ENCODE measurements at regions not wholly inside any gene's neighbourhood (a gene's known extent, or its start where the extent isn't known, plus 50 kb on each side); places are given as distances from the start of the nearest gene placed in this dataset.

DNA sequence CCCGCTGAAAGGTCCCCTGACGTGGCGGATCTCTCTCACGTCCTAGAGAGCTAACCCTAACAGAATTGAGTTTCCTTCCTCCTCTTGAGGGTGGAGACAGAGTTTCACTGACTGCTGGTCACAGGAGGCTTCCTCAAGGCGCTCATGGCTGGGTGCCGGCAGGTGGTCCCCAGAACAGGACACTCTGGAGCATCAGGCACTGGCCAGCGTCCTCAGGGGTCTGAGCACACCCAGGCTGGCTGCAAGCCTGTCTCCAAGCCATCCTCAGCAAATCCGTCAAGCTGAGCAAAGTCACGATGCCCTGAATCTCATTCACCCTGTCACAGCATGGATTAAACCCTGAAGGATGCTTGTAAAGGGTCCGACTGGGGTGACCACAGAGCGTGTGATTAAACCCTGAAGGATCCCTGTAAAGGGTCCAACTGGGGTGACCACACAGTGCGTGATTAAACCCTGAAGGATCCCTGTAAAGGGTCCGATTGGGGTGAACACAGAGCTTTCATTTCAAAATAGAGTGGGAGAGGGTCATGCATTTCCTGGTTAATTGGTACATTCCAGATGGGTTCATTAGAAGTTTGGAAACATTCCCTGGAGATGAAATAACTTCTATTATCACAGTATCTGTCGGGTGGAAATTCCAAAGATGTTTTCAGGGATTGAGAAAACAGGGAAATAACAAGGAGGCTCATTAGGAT is 473.0 kb downstream of the BRD1 start:
- no peak overlapping the region for H3K27ac ChIP-seq (ENCODE audit: low read depth, low read length)
- no peaks in the 10 kb centered on the region for H3K36me3 ChIP-seq (ENCODE audit: control insufficient read depth, insufficient read depth, low read length)
- H3K4me1 ChIP-seq (ENCODE audit: control insufficient read depth, insufficient read depth, low read length), result no peaks in the 10 kb centered on the region
- H3K9ac ChIP-seq (ENCODE audit: low read length), result no peak overlapping the region
- no peaks in the 10 kb centered on the region for H3K27me3 ChIP-seq (ENCODE audit: control insufficient read depth, insufficient read depth, low read length)
- no peak overlapping the region for H3K4me3 ChIP-seq (ENCODE audit: low read length)

DNA sequence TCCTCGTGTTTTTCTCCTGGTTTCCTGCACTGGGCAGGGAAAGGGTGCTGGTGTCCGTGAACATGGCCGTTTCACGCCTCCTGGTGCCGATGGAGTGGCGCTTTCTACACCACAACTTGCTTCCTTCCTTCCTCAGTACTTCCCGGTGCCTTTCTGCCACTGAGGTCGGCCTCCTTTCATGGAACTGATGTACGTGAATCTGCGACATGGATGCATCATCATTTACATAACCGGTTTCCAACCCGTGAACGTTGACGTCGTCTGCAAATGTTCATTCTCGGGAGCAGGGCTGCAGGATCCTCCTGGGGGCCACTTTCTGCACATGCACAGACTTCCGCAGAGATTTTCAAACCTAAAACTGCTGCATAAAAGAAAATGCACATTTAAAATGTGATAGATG is 474.4 kb downstream of the BRD1 start:
- H3K27ac ChIP-seq (ENCODE audit: low read depth, low read length), result no peak overlapping the region
- H3K4me3 ChIP-seq (ENCODE audit: low read length), result no peak overlapping the region
- H3K36me3 ChIP-seq (ENCODE audit: control insufficient read depth, insufficient read depth, low read length), result no peaks in the 10 kb centered on the region
- H3K27me3 ChIP-seq (ENCODE audit: control insufficient read depth, insufficient read depth, low read length), result no peaks in the 10 kb centered on the region
- H3K9ac ChIP-seq (ENCODE audit: low read length), result no peak overlapping the region
- no peaks in the 10 kb centered on the region for H3K4me1 ChIP-seq (ENCODE audit: control insufficient read depth, insufficient read depth, low read length)

DNA sequence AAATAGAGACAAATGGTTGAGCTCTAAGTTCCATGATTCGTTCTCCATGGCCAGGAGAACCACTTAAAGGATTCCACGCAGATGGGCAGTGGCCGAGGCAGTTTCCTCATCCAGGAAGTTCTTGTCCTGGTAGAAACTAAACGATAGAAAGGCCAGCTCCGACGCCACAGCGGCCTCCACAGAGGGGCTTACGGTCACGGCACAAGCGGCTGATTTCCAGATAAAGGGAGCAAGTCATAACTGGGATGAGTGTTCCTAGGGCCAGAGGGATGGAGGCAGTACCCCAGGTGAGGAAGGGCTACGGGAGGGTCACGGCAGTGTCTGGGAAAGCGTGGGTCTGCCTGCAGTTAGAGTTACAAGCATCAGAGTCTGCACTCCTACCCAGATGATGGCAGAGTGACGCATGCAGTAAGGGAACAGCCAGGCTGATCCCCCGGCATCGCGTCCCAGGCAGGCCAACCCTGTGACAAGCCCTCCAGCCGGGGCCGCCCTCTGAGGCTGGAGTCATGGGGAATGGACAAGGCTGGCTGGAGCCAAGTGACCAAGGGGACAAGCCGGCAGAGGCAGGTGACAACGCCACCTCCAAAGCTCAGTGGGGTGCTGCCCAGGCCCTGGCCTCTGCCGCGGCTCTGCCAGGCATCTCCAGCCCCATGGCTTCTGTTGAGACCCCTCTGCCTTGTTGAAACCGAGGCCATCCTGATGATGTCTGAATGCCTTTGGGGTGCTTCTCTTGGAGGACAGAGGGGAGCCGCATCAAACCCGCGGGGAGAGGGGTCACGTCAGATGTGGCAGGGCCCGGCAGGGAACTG is 475.1 kb downstream of the BRD1 start:
- no peak overlapping the region for H3K4me3 ChIP-seq (ENCODE audit: low read length)

DNA sequence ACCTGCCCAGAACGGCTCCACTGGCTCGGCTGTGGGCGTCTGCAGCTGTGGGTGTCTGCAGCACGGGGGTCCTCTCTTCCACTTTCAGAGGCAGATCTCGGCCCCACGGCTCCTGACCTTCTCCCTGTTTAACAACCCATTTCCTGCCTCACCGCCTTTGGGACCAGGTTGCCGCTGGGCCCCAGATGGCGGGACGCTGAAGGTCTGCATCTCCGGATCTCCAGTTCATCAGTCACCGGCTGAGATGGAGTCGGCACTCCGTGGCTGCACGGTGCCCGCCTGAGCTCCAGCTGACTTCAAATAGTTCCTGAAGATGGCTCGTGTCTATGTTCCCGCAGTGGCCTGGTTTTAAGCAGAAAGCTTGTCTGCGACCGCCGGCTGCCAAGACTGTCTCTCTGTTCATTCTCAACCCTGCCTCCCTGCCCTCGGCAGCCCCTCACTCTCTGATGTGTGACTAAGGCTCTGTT is 475.9 kb downstream of the BRD1 start:
- Histone ChIP-seq H3K27ac (ENCODE audit: low read depth, low read length) (no peak overlapping the region), H3K9ac (ENCODE audit: low read length) (no peak overlapping the region), H3K27me3 (ENCODE audit: control insufficient read depth, insufficient read depth, low read length) (no peaks in the 10 kb centered on the region), H3K36me3 (ENCODE audit: control insufficient read depth, insufficient read depth, low read length) (no peaks in the 10 kb centered on the region), H3K4me1 (ENCODE audit: control insufficient read depth, insufficient read depth, low read length) (no peaks in the 10 kb centered on the region), H3K4me3 (ENCODE audit: low read length) (no peak overlapping the region)

More for the DNA sequence above, 475.1 kb downstream of the BRD1 start:
- Histone ChIP-seq H3K36me3 (ENCODE audit: control insufficient read depth, insufficient read depth, low read length) (no peaks in the 10 kb centered on the region), H3K4me1 (ENCODE audit: control insufficient read depth, insufficient read depth, low read length) (no peaks in the 10 kb centered on the region), H3K27me3 (ENCODE audit: control insufficient read depth, insufficient read depth, low read length) (no peaks in the 10 kb centered on the region), H3K9ac (ENCODE audit: low read length) (no peak overlapping the region), H3K27ac (ENCODE audit: low read depth, low read length) (no peak overlapping the region)

DNA sequence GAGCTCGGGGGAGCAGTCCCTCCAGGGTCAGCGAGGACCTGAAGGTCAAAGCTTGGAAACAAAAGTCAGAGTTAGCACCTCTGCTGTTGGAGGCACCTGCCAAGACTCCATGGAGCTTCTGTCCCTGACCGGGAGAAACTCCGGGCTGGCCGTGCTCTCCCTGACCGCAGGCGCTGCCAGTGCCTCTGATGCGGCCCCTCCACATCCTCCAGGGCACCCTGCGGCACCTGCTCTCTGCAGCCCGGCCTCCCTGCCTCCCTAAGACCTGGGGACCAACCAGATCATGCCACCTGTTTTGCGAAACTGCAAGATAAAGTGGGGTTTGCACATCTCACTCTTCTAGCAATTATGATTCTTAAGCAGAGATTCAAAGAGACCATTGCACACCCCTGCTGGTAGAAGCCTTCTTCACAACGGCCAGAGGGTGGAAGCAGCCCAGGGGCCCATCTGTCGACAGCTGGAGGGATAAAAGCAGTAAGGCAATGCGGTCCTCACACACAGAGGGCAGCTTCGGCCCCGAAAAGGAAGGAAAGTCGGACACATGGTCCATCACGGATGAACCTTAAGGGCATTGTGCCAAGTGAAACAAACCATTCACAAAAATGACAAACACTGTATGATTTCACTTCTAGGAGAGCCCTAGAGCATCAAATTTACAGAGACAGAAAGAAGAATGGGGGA is 477.1 kb downstream of the BRD1 start:
- H3K27ac ChIP-seq (ENCODE audit: low read depth, low read length), result no peak overlapping the region
- H3K27me3 ChIP-seq (ENCODE audit: control insufficient read depth, insufficient read depth, low read length), result no peaks in the 10 kb centered on the region
- no peak overlapping the region for H3K4me3 ChIP-seq (ENCODE audit: low read length)
- no peaks in the 10 kb centered on the region for H3K36me3 ChIP-seq (ENCODE audit: control insufficient read depth, insufficient read depth, low read length)
- H3K9ac ChIP-seq (ENCODE audit: low read length), result no peak overlapping the region
- H3K4me1 ChIP-seq (ENCODE audit: control insufficient read depth, insufficient read depth, low read length), result no peaks in the 10 kb centered on the region

DNA sequence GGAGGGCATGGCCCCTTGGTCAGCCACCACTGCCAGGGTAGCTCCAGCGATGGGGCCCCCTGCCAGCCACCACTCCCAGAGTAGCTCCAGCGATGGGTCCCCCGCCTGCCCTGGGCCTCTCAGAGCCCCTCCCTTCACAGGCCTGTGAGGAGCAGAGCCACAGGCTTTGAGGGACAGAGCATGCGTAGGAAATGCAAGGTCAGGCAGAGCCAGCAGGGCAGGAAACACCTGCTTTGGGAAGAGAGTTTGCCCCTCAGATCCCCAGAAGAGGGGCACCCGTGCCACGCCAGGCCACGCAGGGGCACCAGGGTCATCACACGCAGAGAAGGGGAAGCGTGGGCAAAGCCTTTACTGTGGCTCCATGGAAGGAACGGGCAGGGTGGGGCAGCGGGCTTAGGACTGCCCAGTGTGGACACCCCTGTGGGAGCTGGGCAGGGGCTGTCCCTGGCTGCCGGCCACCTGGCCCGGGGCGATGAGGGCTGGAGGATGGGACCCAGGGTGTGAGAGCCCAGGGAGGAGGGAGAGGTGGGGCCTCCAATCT is 477.8 kb downstream of the BRD1 start:
- Histone ChIP-seq H3K4me1 (ENCODE audit: control insufficient read depth, insufficient read depth, low read length) (no peaks in the 10 kb centered on the region), H3K36me3 (ENCODE audit: control insufficient read depth, insufficient read depth, low read length) (no peaks in the 10 kb centered on the region), H3K27me3 (ENCODE audit: control insufficient read depth, insufficient read depth, low read length) (no peaks in the 10 kb centered on the region), H3K27ac (ENCODE audit: low read depth, low read length) (no peak overlapping the region), H3K4me3 (ENCODE audit: low read length) (no peak overlapping the region), H3K9ac (ENCODE audit: low read length) (no peak overlapping the region)

DNA sequence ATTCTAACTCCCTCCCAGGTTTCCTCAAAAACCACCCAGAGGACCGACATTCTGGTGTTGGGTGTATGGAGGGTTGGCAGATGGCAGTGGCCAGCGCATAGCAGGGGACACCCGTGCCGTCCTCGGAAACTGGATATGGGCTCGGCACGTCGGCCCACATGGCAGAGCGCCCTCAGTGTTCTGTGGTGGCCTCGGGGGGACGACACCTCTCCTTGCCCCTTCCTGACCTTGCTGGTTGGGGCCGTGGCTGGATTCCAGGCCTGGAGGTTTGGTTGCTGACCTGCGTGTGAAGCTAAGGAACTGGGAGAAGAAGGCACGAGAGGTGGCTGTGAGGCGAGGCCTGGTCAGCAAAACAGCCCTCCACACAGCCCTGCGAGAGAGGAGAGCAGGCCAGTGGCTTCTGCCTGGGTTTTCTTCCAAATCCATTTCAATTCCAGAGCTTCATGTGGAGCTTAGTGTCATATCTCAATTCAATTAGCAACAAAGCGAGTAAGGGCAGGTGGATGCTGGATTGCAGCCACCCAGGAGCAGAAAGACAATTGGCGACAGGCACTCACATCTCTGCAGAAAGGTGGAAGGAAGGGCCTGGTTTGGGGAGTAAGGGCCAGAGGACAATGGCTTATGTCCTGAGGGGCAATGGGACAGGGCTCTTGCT is 478.4 kb downstream of the BRD1 start:
- no peaks in the 10 kb centered on the region for H3K27me3 ChIP-seq (ENCODE audit: control insufficient read depth, insufficient read depth, low read length)

DNA sequence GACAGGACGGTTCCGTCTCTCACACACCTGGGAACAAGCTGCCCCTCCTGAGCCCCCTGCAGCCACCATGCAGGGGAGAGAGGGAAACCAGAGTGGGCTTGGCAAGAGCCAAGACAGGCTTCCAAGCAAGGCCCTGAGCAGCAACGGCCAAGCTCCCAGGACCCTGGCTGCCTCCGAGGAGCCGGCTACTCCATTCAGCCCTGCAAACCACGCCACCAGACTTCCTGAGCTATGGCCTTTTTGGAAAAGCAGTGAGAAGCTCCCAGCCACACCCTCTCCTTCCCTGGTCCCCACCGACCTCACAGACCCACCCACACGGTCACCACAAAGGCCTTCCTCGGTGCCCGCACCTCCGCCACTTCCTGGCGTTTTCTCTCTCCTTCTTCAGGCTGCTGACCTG is 479.0 kb downstream of the BRD1 start:
- Histone ChIP-seq H3K4me1 (ENCODE audit: control insufficient read depth, insufficient read depth, low read length) (no peaks in the 10 kb centered on the region), H3K36me3 (ENCODE audit: control insufficient read depth, insufficient read depth, low read length) (no peaks in the 10 kb centered on the region), H3K27me3 (ENCODE audit: control insufficient read depth, insufficient read depth, low read length) (no peaks in the 10 kb centered on the region), H3K27ac (ENCODE audit: low read depth, low read length) (no peak overlapping the region), H3K9ac (ENCODE audit: low read length) (no peak overlapping the region), H3K4me3 (ENCODE audit: low read length) (no peak overlapping the region)

More for the DNA sequence above, 478.4 kb downstream of the BRD1 start:
- H3K9ac ChIP-seq (ENCODE audit: low read length), result no peak overlapping the region
- no peaks in the 10 kb centered on the region for H3K4me1 ChIP-seq (ENCODE audit: control insufficient read depth, insufficient read depth, low read length)
- H3K27ac ChIP-seq (ENCODE audit: low read depth, low read length), result no peak overlapping the region
- no peaks in the 10 kb centered on the region for H3K36me3 ChIP-seq (ENCODE audit: control insufficient read depth, insufficient read depth, low read length)
- H3K4me3 ChIP-seq (ENCODE audit: low read length), result no peak overlapping the region

DNA sequence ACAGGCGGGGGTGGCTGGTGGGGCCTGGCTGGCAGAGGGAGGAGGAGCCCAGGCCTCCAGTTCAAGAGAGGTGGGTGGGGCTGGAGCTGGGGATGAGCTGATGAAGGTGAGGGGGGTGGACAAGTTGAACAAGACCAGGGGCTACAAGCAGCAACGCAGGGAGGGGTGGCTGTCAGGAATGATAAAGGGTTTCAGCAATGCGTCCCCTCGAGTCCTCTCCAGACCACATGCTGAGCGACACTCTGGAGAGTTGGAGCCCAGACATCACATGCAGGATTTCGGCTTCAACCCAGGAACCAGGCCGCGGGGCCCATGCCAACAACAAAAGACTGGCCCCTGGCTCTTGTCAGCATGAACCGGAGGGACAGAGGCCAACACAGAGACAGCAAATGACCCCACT is 480.3 kb downstream of the BRD1 start:
- Histone ChIP-seq H3K4me3 (ENCODE audit: low read length) (no peak overlapping the region), H3K4me1 (ENCODE audit: control insufficient read depth, insufficient read depth, low read length) (no peaks in the 10 kb centered on the region), H3K27me3 (ENCODE audit: control insufficient read depth, insufficient read depth, low read length) (no peaks in the 10 kb centered on the region), H3K27ac (ENCODE audit: low read depth, low read length) (no peak overlapping the region), H3K36me3 (ENCODE audit: control insufficient read depth, insufficient read depth, low read length) (no peaks in the 10 kb centered on the region), H3K9ac (ENCODE audit: low read length) (no peak overlapping the region)

DNA sequence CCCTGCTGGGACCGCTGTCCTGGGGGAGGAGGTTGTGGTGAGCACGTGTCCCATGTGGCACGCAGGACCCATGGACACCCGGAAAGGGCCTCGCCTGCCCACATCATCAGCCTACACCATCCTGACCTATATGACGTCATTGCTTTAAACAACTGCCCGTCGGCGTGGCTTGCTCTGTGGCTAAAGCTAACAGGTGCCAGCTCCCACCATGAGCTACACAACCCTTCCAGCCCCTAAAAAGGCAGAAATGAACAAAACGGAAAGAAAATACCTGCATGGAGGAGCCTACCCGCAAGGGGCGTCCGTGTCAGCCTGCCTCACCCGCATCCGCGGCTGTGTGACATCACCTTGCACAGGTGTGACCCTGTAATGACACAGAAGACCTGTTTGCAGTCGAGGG is 481.8 kb downstream of the BRD1 start:
- no peaks in the 10 kb centered on the region for H3K27me3 ChIP-seq (ENCODE audit: control insufficient read depth, insufficient read depth, low read length)
- H3K4me3 ChIP-seq (ENCODE audit: low read length), result no peak overlapping the region
- no peak overlapping the region for H3K9ac ChIP-seq (ENCODE audit: low read length)
- H3K36me3 ChIP-seq (ENCODE audit: control insufficient read depth, insufficient read depth, low read length), result no peaks in the 10 kb centered on the region
- H3K27ac ChIP-seq (ENCODE audit: low read depth, low read length), result no peak overlapping the region
- no peaks in the 10 kb centered on the region for H3K4me1 ChIP-seq (ENCODE audit: control insufficient read depth, insufficient read depth, low read length)

DNA sequence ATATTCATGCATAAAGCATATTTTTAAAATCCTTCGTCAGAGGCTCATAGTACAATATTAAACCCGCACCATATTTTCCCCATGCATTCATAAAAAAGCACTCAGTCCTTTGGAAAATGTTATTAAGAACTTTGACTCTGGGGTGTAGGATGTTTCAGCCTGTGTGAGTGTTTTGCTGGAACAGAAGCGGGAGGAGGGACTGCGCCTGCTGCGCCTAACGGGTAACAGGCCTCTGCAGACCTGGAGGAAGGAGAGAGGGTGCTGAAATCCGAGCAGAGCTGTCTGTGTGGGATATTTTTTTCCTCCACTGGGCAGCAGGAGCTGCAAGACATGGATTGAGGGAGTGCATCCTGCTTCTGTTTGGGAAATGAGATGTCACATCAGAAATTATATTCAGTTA is 483.0 kb downstream of the BRD1 start:
- Histone ChIP-seq H3K27me3 (ENCODE audit: control insufficient read depth, insufficient read depth, low read length) (no peaks in the 10 kb centered on the region), H3K4me3 (ENCODE audit: low read length) (no peak overlapping the region), H3K9ac (ENCODE audit: low read length) (no peak overlapping the region), H3K36me3 (ENCODE audit: control insufficient read depth, insufficient read depth, low read length) (no peaks in the 10 kb centered on the region), H3K4me1 (ENCODE audit: control insufficient read depth, insufficient read depth, low read length) (no peaks in the 10 kb centered on the region), H3K27ac (ENCODE audit: low read depth, low read length) (no peak overlapping the region)

DNA sequence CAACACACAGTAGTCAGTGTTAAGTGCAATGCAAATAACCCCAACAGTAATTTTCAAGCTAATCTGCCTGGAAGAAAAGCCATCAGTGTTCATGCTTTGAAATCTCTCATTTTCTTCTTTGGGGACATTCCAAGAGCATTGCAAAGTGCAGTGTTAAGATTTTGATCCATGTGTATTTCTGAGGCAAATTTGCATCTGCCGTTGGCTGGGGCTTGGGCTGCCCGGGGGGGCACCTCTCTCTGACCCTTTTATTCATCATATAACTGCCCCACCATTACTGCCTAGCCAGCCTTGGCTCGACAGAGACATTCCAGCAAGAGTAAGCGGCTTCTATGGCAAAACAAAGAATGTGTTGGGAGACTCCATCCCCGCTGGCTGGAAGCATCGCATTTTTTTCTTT is 483.5 kb downstream of the BRD1 start:
- H3K27me3 ChIP-seq (ENCODE audit: control insufficient read depth, insufficient read depth, low read length), result no peaks in the 10 kb centered on the region

More for the DNA sequence above, 483.5 kb downstream of the BRD1 start:
- Histone ChIP-seq H3K9ac (ENCODE audit: low read length) (no peak overlapping the region), H3K4me1 (ENCODE audit: control insufficient read depth, insufficient read depth, low read length) (no peaks in the 10 kb centered on the region), H3K27ac (ENCODE audit: low read depth, low read length) (no peak overlapping the region), H3K36me3 (ENCODE audit: control insufficient read depth, insufficient read depth, low read length) (no peaks in the 10 kb centered on the region), H3K4me3 (ENCODE audit: low read length) (no peak overlapping the region)
